ENCODE measurements at regions not wholly inside any gene's neighbourhood (a gene's known extent, or its start where the extent isn't known, plus 50 kb on each side); places are given as distances from the start of the nearest gene placed in this dataset.

DNA sequence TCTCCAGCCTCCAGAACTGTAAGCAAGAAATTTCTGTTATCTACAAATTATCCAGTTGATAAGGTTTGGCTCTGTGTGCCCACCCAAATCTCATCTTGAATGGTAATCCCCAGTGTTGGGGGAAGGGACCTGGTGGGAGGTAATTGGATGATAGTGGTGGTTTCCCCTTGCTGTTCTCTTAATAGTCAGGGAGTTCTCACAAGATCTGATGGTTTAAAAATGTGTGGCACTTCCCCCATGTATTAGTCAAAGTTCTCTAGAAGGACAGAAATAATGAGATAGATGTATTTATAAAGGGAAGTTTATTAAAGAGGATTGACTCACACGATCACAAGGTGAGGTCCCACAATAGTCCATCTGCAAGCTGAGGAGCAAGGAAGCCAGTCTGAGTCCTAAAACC is 56.2 kb upstream of the APBB1IP start:
- no peak overlapping the region for H3K4me3 ChIP-seq
- TF ChIP-seq, protein P1, sequence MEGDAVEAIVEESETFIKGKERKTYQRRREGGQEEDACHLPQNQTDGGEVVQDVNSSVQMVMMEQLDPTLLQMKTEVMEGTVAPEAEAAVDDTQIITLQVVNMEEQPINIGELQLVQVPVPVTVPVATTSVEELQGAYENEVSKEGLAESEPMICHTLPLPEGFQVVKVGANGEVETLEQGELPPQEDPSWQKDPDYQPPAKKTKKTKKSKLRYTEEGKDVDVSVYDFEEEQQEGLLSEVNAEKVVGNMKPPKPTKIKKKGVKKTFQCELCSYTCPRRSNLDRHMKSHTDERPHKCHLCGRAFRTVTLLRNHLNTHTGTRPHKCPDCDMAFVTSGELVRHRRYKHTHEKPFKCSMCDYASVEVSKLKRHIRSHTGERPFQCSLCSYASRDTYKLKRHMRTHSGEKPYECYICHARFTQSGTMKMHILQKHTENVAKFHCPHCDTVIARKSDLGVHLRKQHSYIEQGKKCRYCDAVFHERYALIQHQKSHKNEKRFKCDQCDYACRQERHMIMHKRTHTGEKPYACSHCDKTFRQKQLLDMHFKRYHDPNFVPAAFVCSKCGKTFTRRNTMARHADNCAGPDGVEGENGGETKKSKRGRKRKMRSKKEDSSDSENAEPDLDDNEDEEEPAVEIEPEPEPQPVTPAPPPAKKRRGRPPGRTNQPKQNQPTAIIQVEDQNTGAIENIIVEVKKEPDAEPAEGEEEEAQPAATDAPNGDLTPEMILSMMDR (IDR thresholded peaks at IDR 0.05): no peak
- DNase-seq: no peak
- intact Hi-C loops (cut with DNase I): no loop called here
- no peak overlapping the region for H3K27ac ChIP-seq
- 64 to 83% (median 70%) methylated on average over 1 of the region's 1 CpG for WGBS, 3 donors
- H3K27me3 ChIP-seq (ENCODE audit: insufficient read depth in 3 of 3, low read length in 2 of 3): no peaks in the 10 kb centered on the region
- no peaks in the 10 kb centered on the region for H3K36me3 ChIP-seq (ENCODE audit: insufficient read depth in 1 of 2, low read depth in 1 of 2)
- no peaks in the 10 kb centered on the region for H3K9me3 ChIP-seq
- H3K4me1 ChIP-seq: no peaks in the 10 kb centered on the region
- ATAC-seq: no peak

DNA sequence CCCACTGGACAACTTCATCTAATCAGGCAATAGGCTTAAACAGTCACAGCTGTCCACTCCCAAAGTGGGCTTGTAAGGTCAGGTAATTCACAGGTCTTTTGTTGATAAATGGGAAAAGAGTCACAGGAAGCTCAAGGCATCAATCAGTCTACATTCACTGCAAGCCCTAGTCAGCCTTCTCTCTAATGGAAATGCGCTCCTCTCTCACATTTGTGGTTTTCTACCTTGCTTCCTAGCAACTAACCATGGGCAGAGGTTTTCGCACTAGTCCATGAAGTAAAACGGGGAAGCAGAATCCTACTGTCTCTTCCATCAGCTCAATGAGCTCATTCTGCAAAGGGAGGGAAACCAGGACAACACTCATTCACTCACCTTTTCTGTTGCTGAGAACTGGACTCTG is 53.5 kb upstream of the APBB1IP start:
- Histone ChIP-seq H3K36me3 (ENCODE audit: insufficient read depth in 1 of 2, low read depth in 1 of 2) (no peaks in the 10 kb centered on the region), H3K4me3 (no peak overlapping the region), H3K27ac (no peak overlapping the region), H3K4me1 (no peaks in the 10 kb centered on the region), H3K9me3 (no peaks in the 10 kb centered on the region), H3K27me3 (ENCODE audit: insufficient read depth in 3 of 3, low read length in 2 of 3) (no peaks in the 10 kb centered on the region)
- DNase-seq: no peak
- no peak for ATAC-seq
- TF ChIP-seq, protein P1 (IDR thresholded peaks at IDR 0.05): no peak
- intact Hi-C loops (cut with DNase I): no loop called here
- WGBS, 3 donors: 77 to 80% (median 80%) methylated on average over 3 of the region's 3 CpGs

DNA sequence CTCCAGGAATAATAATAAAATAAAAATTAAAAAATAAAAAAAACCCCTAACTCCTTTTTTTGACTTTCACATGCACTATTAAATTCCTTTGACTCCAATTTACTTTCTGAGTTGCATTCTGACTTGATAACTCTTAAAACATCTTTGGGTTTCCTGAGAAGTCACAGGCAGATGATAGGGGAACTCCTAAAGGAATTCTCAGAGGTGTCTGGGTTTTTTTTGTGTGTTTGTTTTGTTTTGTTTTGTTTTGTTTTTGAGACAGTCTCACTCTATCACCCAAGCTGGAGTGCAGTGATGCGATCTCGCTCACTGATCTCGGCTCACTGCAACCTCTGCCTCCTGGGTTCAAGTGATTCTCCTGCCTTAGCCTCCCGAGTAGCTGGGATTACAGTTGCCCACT is 52.7 kb upstream of the APBB1IP start:
- intact Hi-C loops (cut with DNase I): no loop called here
- H3K36me3 ChIP-seq (ENCODE audit: insufficient read depth in 1 of 2, low read depth in 1 of 2): no peaks in the 10 kb centered on the region
- ATAC-seq (no peak), DNase-seq (no peak)
- H3K9me3 ChIP-seq: no peaks in the 10 kb centered on the region
- 66 to 71% (median 66%) methylated on average over 4 of the region's 4 CpGs for WGBS, 3 donors
- TF ChIP-seq, protein P1 (IDR thresholded peaks at IDR 0.05): no peak
- H3K4me1 ChIP-seq: no peaks in the 10 kb centered on the region
- H3K27me3 ChIP-seq (ENCODE audit: insufficient read depth in 3 of 3, low read length in 2 of 3): no peaks in the 10 kb centered on the region
- H3K4me3 ChIP-seq: no peak overlapping the region
- no peak overlapping the region for H3K27ac ChIP-seq

DNA sequence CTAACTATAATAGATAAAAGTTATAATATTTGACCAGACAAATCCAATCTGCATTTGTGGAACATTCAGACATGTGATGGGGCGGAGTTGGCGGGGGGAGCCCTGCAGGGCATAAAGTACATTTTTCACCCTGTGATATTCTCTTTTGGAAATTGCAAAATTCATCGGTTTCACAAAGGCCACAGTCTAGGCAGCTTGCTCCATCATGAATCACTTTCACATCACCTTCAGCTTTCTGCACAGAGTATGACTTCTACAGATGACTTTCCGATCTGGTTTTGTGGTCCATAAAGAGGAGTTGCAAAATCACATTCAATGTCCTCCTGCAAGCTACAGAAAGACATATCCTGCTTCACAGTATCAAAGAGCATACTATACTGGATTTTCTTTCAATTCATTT is 51.4 kb upstream of the APBB1IP start:
- Histone ChIP-seq H3K9me3 (no peaks in the 10 kb centered on the region), H3K36me3 (ENCODE audit: insufficient read depth in 1 of 2, low read depth in 1 of 2) (no peaks in the 10 kb centered on the region), H3K4me3 (no peak overlapping the region), H3K27ac (no peak overlapping the region), H3K4me1 (no peaks in the 10 kb centered on the region), H3K27me3 (ENCODE audit: insufficient read depth in 3 of 3, low read length in 2 of 3) (peaks cover 0 to 11% (median 3%) of the 10 kb centered on the region in 3 donors)
- intact Hi-C loops (cut with DNase I): no loop called here
- 88 to 92% (median 89%) methylated on average over 4 of the region's 4 CpGs for WGBS, 3 donors
- DNase-seq: no peak
- no peak for ATAC-seq
- TF ChIP-seq, protein P1 (IDR thresholded peaks at IDR 0.05): no peak
